Neutrophil (primary cell): ENCODE measurements at regions not wholly inside any gene's neighbourhood (a gene's known extent, or its start where the extent isn't known, plus 50 kb on each side); places are given as distances from the start of the nearest gene placed in this dataset.
"Not testable (repeated sequence)": the region's sequence is repeated elsewhere in the genome, so short reads cannot be mapped to it uniquely, and the experiment has no call there.

Experiments used
- H3K27ac ChIP-seq: fragments of 200-600 bp; sonication (generic); 2 replicates; pipeline ENCODE4 v1.5.1; 2016; ENCODE audit warnings: mild to moderate bottlenecking, moderate library complexity
- H3K27me3 ChIP-seq: fragments of 200-600 bp; sonication (generic); 2 replicates; pipeline ENCODE4 v1.6.0; 2016; ENCODE audit warnings: mild to moderate bottlenecking
- H3K36me3 ChIP-seq: fragments of 200-600 bp; sonication (generic); 2 replicates; pipeline ENCODE4 v1.5.1; 2017
- H3K4me1 ChIP-seq, 2 experiments: fragments of 200-600 bp in 1 of 2; sonication (generic) in 1 of 2; 1 replicate in 1 of 2; 2 replicates in 1 of 2; pipeline versions ENCODE4 v1.5.1 to v1.6.1; 2013 to 2016; ENCODE audit warnings: low read depth in 1 of 2, low read length in 1 of 2, mild to moderate bottlenecking in 1 of 2, moderate library complexity in 1 of 2; ENCODE audit not compliant: control insufficient read depth in 1 of 2, insufficient read depth in 1 of 2
- H3K4me3 ChIP-seq, 2 experiments: fragments of 200-600 bp in 1 of 2; sonication (generic) in 1 of 2; 1 replicate in 1 of 2; 2 replicates in 1 of 2; pipeline ENCODE4 v1.5.1; 2013 to 2016; ENCODE audit warnings: low read depth in 1 of 2, low read length in 1 of 2, mild to moderate bottlenecking in 1 of 2, moderate library complexity in 1 of 2
- H3K9me3 ChIP-seq: fragments of 200-600 bp; sonication (generic); 2 replicates; pipeline ENCODE4 v1.5.1; 2016
- CTCF ChIP-seq: fragments of 200-600 bp; sonication (generic); IDR thresholded peaks from 2 replicates; pipeline ENCODE4 v1.5.1; 2016; ENCODE audit warnings: antibody characterized with exemption

- Histone ChIP-seq H3K9me3 (no peaks in the 10 kb centered on the region), H3K27ac (no peak overlapping the region), H3K36me3 (no peaks in the 10 kb centered on the region), H3K4me3 (no peak overlapping the region), H3K27me3 (no peaks in the 10 kb centered on the region), H3K4me1 (no peaks in the 10 kb centered on the region)
- no peak for TF ChIP-seq CTCF
These were observed 123.0 kb upstream of the NR2F2 start for GRCh38 chr15:96207377-96208006.

- no peaks in the 10 kb centered on the region for H3K9me3 ChIP-seq
- no peaks in the 10 kb centered on the region for H3K36me3 ChIP-seq
- no peak for TF ChIP-seq CTCF
- no peaks in the 10 kb centered on the region for H3K4me1 ChIP-seq
- H3K27me3 ChIP-seq, result no peaks in the 10 kb centered on the region
- H3K4me3 ChIP-seq, result no peak overlapping the region
- no peak overlapping the region for H3K27ac ChIP-seq
These were observed 121.2 kb upstream of the NR2F2 start for GRCh38 chr15:96209285-96209735.

GRCh38 chr15:96213045-96213444 lies 117.5 kb upstream of the NR2F2 start:
- no peak for TF ChIP-seq CTCF
- Histone ChIP-seq H3K27me3 (no peaks in the 10 kb centered on the region), H3K4me3 (no peak overlapping the region)

GRCh38 chr15:96213896-96214295 lies 116.6 kb upstream of the NR2F2 start:
- Histone ChIP-seq H3K36me3 (no peaks in the 10 kb centered on the region), H3K4me1 (no peaks in the 10 kb centered on the region), H3K4me3 (no peak overlapping the region), H3K27ac (no peak overlapping the region), H3K27me3 (no peaks in the 10 kb centered on the region), H3K9me3 (no peaks in the 10 kb centered on the region)
- TF ChIP-seq CTCF, result no peak

More at GRCh38 chr15:96213045-96213444, 117.5 kb upstream of the NR2F2 start:
- no peaks in the 10 kb centered on the region for H3K9me3 ChIP-seq
- H3K27ac ChIP-seq, result no peak overlapping the region
- H3K36me3 ChIP-seq, result no peaks in the 10 kb centered on the region
- H3K4me1 ChIP-seq, result no peaks in the 10 kb centered on the region

GRCh38 chr15:96216481-96216880 lies 114.0 kb upstream of the NR2F2 start:
- H3K4me3 ChIP-seq, H3K4me1 ChIP-seq, H3K27ac ChIP-seq, H3K9me3 ChIP-seq, H3K36me3 ChIP-seq, H3K27me3 ChIP-seq: not testable (repeated sequence)

GRCh38 chr15:96217983-96218382 lies 112.5 kb upstream of the NR2F2 start:
- no peaks in the 10 kb centered on the region for H3K36me3 ChIP-seq
- no peaks in the 10 kb centered on the region for H3K9me3 ChIP-seq
- TF ChIP-seq CTCF, result no peak
- H3K4me3 ChIP-seq, result no peak overlapping the region
- no peaks in the 10 kb centered on the region for H3K4me1 ChIP-seq
- H3K27ac ChIP-seq, result no peak overlapping the region
- no peaks in the 10 kb centered on the region for H3K27me3 ChIP-seq
